HL-60 (cell line): ENCODE measurements at regions not wholly inside any gene's neighbourhood (a gene's known extent, or its start where the extent isn't known, plus 50 kb on each side); places are given as distances from the start of the nearest gene placed in this dataset.

ENCODE experiments used
- GABPA ChIP-seq: IDR thresholded peaks from 2 replicates; pipeline ENCODE4 v1.6.1; 2012; ENCODE audit warnings: low read depth
- POLR2AphosphoS5 ChIP-seq: IDR thresholded peaks from 2 replicates; pipeline ENCODE4 v1.6.1; 2012; ENCODE audit warnings: low read depth
- SPI1 ChIP-seq: IDR thresholded peaks from 2 replicates; pipeline ENCODE4 v1.6.1; 2012; ENCODE audit warnings: low read depth, mild to moderate bottlenecking, borderline replicate concordance
- TF ChIP-seq, protein P1 (sequence below): IDR thresholded peaks from one replicate; pipeline ENCODE4 v1.5.1; 2011; ENCODE audit warnings: low read length, control low read depth, inconsistent platforms; ENCODE audit not compliant: insufficient read depth
- TF ChIP-seq, protein P2 (sequence below): IDR thresholded peaks from 2 replicates; pipeline ENCODE4 v1.6.1; 2012; ENCODE audit warnings: low read depth; ENCODE audit not compliant: insufficient replicate concordance

DNA sequence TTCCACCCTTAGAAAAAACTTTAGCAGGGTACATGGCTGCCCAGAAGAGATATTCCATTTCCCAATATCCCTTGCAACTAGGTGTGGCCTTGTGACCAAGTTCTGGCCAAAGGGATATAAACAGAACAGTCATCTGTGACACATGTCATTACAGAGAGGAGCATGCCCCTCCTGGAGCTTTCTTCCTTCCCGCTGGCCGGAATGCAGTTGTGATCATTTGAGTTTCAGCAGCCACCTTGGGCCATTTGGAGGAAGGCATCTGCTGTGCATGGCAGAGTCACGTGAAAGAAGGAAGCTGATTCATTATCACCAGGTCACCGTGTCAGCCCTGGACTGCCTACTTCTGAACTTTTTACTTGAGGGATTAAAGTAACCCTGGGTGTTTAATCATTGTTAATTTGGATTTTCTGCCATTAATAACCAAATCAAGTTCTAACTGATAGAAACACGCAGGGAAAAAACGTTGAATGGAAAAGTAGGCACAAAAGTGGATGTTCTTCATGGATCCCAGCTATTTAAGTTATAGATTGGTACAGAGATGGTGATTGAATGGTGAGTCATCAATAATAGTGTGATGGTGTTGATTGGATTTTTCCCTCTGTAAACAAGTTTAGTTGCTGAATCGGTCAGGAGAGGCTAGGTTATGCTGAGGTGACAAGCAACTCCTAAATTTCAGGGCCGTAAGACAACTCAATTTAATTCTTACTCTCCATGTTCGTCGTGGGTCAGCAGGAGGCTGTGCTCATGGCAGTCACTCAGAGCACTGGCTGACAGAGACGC, 80.7 kb upstream of the CCDC167 start:
- TF ChIP-seq, protein P1, sequence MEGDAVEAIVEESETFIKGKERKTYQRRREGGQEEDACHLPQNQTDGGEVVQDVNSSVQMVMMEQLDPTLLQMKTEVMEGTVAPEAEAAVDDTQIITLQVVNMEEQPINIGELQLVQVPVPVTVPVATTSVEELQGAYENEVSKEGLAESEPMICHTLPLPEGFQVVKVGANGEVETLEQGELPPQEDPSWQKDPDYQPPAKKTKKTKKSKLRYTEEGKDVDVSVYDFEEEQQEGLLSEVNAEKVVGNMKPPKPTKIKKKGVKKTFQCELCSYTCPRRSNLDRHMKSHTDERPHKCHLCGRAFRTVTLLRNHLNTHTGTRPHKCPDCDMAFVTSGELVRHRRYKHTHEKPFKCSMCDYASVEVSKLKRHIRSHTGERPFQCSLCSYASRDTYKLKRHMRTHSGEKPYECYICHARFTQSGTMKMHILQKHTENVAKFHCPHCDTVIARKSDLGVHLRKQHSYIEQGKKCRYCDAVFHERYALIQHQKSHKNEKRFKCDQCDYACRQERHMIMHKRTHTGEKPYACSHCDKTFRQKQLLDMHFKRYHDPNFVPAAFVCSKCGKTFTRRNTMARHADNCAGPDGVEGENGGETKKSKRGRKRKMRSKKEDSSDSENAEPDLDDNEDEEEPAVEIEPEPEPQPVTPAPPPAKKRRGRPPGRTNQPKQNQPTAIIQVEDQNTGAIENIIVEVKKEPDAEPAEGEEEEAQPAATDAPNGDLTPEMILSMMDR: no peak
- TF ChIP-seq, protein P2, sequence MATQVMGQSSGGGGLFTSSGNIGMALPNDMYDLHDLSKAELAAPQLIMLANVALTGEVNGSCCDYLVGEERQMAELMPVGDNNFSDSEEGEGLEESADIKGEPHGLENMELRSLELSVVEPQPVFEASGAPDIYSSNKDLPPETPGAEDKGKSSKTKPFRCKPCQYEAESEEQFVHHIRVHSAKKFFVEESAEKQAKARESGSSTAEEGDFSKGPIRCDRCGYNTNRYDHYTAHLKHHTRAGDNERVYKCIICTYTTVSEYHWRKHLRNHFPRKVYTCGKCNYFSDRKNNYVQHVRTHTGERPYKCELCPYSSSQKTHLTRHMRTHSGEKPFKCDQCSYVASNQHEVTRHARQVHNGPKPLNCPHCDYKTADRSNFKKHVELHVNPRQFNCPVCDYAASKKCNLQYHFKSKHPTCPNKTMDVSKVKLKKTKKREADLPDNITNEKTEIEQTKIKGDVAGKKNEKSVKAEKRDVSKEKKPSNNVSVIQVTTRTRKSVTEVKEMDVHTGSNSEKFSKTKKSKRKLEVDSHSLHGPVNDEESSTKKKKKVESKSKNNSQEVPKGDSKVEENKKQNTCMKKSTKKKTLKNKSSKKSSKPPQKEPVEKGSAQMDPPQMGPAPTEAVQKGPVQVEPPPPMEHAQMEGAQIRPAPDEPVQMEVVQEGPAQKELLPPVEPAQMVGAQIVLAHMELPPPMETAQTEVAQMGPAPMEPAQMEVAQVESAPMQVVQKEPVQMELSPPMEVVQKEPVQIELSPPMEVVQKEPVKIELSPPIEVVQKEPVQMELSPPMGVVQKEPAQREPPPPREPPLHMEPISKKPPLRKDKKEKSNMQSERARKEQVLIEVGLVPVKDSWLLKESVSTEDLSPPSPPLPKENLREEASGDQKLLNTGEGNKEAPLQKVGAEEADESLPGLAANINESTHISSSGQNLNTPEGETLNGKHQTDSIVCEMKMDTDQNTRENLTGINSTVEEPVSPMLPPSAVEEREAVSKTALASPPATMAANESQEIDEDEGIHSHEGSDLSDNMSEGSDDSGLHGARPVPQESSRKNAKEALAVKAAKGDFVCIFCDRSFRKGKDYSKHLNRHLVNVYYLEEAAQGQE: no peak
- TF ChIP-seq POLR2AphosphoS5: no peak
- no peak for TF ChIP-seq GABPA
- TF ChIP-seq SPI1: no peak
